ENCODE measurements at regions not wholly inside any gene's neighbourhood (a gene's known extent, or its start where the extent isn't known, plus 50 kb on each side); places are given as distances from the start of the nearest gene placed in this dataset.

- Histone ChIP-seq H3K4me3 (replicated peaks; ENCODE audit: insufficient read depth, low read length) (no peak overlapping the region), H3K27me3 (ENCODE audit: insufficient read depth, poor library complexity, severe bottlenecking) (no peaks in the 10 kb centered on the region), H3K27ac (replicated peaks) (no peak overlapping the region)
- no peak for DNase-seq (ENCODE audit: low read depth in 1 of 2, low spot score in 1 of 2)
- no peak for TF ChIP-seq SPI1 (IDR thresholded peaks at IDR 0.05; ENCODE audit: borderline replicate concordance, low read depth)
- TF ChIP-seq, protein P1, sequence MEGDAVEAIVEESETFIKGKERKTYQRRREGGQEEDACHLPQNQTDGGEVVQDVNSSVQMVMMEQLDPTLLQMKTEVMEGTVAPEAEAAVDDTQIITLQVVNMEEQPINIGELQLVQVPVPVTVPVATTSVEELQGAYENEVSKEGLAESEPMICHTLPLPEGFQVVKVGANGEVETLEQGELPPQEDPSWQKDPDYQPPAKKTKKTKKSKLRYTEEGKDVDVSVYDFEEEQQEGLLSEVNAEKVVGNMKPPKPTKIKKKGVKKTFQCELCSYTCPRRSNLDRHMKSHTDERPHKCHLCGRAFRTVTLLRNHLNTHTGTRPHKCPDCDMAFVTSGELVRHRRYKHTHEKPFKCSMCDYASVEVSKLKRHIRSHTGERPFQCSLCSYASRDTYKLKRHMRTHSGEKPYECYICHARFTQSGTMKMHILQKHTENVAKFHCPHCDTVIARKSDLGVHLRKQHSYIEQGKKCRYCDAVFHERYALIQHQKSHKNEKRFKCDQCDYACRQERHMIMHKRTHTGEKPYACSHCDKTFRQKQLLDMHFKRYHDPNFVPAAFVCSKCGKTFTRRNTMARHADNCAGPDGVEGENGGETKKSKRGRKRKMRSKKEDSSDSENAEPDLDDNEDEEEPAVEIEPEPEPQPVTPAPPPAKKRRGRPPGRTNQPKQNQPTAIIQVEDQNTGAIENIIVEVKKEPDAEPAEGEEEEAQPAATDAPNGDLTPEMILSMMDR (IDR thresholded peaks at IDR 0.05; ENCODE audit: insufficient read depth, low read length), result no peak
- no peak for TF ChIP-seq POLR2AphosphoS5 (IDR thresholded peaks at IDR 0.05; ENCODE audit: low read depth)
- no peak for TF ChIP-seq GABPA (IDR thresholded peaks at IDR 0.05; ENCODE audit: low read depth)
- TF ChIP-seq REST (IDR thresholded peaks at IDR 0.05; ENCODE audit: insufficient replicate concordance, low read depth), result no peak
Measured at GRCh38 chr3:105170423-105170822, 196.3 kb upstream of the ALCAM start.

GRCh38 chr3:105174017-105174615 is 192.6 kb upstream of the ALCAM start:
- Histone ChIP-seq H3K27ac (replicated peaks) (no peak overlapping the region), H3K4me3 (replicated peaks; ENCODE audit: insufficient read depth, low read length) (no peak overlapping the region), H3K27me3 (ENCODE audit: insufficient read depth, poor library complexity, severe bottlenecking) (no peaks in the 10 kb centered on the region)
- TF ChIP-seq, protein P1 (IDR thresholded peaks at IDR 0.05; ENCODE audit: insufficient read depth, low read length), result no peak
- TF ChIP-seq REST (IDR thresholded peaks at IDR 0.05; ENCODE audit: insufficient replicate concordance, low read depth), result no peak
- TF ChIP-seq GABPA (IDR thresholded peaks at IDR 0.05; ENCODE audit: low read depth), result no peak
- TF ChIP-seq POLR2AphosphoS5 (IDR thresholded peaks at IDR 0.05; ENCODE audit: low read depth), result no peak
- TF ChIP-seq SPI1 (IDR thresholded peaks at IDR 0.05; ENCODE audit: borderline replicate concordance, low read depth), result no peak
- DNase-seq (ENCODE audit: low read depth in 1 of 2, low spot score in 1 of 2), result no peak

- H3K27me3 ChIP-seq (ENCODE audit: insufficient read depth, poor library complexity, severe bottlenecking), result no peaks in the 10 kb centered on the region
- no peak for DNase-seq (ENCODE audit: low read depth in 1 of 2, low spot score in 1 of 2)
- no peak overlapping the region for H3K4me3 ChIP-seq (replicated peaks; ENCODE audit: insufficient read depth, low read length)
- TF ChIP-seq, protein P1 (IDR thresholded peaks at IDR 0.05; ENCODE audit: insufficient read depth, low read length), result no peak
- no peak for TF ChIP-seq REST (IDR thresholded peaks at IDR 0.05; ENCODE audit: insufficient replicate concordance, low read depth)
- TF ChIP-seq SPI1 (IDR thresholded peaks at IDR 0.05; ENCODE audit: borderline replicate concordance, low read depth), result no peak
- TF ChIP-seq GABPA (IDR thresholded peaks at IDR 0.05; ENCODE audit: low read depth), result no peak
- H3K27ac ChIP-seq (replicated peaks), result no peak overlapping the region
Measured at GRCh38 chr3:105177576-105177975, 189.1 kb upstream of the ALCAM start.

Measured in HL-60 (cell line).